ENCODE measurements at regions not wholly inside any gene's neighbourhood (a gene's known extent, or its start where the extent isn't known, plus 50 kb on each side); places are given as distances from the start of the nearest gene placed in this dataset.
A peak's percentile ranks its signal among the peaks of the same experiment; 100 is the strongest.

DNA sequence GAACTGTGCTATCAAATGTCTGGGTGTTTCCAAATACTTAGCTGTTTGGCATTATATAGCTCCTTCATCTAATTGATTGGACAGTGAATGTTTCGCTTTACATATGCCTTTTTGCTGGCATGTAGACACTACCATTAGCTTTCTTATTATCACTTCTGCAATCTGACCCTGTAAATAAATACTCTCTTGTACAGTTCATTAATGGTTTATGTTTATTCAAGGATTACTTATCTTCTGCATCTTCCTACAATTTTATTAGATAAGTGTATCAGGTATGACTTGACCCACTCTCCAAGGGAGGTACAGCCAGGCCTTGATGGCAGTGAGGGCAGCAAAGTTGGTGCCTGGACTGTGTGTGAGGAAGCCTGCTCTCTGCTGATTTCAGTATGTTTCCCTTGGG, 614.1 kb upstream of the SETBP1 start:
- no peak for DNase-seq (ENCODE audit: low spot score)

DNA sequence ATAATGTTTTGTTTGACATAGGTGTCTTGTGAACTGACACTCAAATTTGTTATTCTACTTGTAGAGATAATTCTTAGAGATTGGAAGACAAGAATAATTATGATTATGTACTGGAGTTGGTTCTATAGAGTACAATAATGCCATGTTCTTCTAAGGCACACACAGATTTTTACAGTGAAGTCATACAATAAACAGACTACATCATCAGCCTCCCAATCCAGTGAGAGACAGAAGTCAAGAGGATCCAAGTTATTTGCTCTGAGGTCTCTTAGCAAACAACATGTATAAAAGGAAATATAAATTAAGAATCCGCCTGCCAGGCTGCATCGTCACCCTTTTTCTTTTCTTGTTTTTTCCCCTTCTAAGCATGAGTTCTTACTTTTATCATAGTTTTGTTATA, 613.5 kb upstream of the SETBP1 start:
- no peak for DNase-seq (ENCODE audit: low spot score)

DNA sequence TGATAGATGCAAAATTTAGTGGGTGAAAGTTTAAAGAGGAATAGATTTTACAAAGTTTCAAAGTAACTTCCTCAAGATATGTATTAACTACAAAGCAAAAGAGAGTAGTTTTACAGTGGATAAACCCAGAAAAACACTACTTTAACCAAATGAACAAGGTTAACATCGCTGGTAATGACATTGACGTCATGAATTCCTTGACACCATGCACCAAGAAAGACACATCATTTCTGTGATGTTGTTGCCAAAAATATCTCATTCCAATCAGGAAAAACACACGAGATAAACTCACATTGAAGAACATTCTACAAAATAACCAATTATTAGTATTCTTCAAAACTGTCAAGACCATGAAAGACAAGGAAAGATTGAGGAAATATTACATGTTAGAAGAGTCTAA, 605.6 kb upstream of the SETBP1 start:
- DNase-seq (ENCODE audit: low spot score), result no peak

DNA sequence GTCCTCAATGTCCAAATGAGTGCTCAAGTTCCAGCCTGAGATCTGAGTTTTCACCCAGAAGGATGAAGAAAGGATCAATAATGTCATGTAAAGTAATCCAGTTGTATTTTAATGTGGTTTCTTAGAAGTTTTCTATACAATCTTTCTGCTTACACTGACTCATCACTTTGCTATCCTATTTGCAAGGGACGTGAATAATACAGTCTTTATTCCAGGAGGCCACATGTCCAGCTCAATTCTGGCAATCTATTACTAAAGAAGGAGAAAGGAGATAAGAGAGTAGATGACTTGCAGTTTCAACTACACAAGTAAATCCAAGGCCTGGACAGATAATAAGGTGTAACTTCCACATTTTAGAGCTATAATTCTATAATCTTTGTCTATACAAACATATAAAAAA, 601.1 kb upstream of the SETBP1 start:
- no peak for DNase-seq (ENCODE audit: low spot score)

DNA sequence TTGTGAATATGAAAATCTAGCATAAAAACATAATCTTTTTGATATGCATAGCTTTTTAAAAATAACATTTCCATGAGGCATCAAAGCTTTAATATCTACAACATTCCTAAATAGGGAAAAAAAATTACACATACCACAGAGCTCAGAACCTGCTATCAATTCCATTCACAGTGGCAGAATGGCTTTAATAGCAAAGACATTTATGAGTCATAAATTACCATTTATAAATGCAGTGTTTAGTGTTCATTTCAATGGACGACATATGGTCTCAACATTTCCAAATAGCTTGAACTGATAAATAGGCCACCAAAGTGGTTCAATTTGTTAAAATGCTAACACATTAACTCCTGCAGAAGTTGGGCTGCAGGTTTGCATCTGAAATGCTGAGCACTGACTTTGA, 600.6 kb upstream of the SETBP1 start:
- no peak for DNase-seq (ENCODE audit: low spot score)

DNA sequence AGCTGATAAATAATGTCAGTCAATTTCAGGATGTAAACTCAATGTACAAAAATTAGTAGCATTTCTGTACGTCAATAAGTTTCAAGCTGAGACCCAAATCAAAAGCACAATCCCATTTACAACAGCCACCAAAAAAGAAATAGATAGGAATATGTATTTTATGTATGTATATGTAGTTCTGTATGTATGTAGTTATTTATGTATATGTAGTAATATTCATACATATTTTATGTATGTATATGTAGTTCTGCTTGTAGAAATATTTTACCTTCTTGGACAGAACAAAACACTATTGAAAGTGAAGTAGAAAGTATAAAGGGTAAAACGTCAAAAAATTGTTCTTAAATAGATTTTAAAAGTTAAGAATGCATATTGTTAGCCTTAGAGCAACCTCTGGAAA, 591.0 kb upstream of the SETBP1 start:
- DNase-seq (ENCODE audit: low spot score), result no peak

DNA sequence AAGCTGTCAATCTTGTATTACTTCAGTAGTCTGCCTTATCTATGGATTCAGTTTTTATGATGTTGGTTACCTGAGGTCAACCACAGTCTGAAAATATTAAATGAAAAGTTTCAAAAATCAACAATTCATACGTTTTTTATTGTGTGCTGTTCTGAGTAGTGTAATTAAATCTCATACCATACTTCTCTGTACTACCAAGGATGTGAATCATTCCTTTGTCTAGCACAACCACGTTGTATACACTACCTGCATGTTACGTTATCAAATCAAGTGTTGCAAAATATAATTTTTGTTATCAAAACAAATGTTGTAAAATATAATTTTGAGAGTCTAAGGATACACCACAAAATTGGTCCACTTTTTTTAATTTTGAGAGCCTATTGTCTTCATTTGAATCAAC, 590.2 kb upstream of the SETBP1 start:
- DNase-seq (ENCODE audit: low spot score), result no peak

DNA sequence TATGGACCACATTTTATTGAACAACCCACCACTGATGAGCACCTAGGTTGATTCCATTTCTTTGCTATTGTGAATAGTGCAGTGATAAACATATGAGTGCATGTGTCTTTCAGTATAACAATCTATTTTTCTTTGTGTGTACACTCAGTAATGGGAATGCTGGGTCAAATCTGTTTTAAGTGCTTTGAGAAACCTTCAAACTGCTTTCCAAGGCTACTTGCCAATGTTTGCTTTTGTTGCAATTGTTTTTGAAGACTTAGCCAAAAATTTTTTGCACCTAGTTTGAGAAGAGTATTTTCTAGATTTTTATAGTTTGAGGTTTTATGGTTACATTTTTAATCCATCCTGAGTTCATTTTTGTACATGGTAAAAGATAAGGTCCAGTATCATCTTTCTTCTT, 587.4 kb upstream of the SETBP1 start:
- DNase-seq (ENCODE audit: low spot score), result no peak

DNA sequence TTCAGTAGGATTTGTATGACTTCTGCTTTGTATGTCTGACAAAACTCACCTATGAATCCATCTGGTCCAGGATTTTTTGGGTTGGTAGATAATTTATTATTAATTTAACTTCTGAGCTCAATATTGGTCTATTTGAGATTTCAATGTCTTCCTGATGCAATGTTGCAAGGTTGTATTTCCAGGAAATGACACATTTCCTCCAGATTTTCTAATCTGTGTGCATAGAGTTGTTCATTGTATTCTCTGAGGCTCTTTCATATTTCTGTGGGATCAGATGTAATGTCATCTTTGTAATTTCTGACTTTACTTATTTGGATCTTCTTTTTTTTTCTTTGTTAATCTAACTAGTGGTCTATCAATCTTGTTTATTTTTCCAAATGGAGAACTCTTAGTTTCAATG, 584.7 kb upstream of the SETBP1 start:
- DNase-seq (ENCODE audit: low spot score), result no peak

DNA sequence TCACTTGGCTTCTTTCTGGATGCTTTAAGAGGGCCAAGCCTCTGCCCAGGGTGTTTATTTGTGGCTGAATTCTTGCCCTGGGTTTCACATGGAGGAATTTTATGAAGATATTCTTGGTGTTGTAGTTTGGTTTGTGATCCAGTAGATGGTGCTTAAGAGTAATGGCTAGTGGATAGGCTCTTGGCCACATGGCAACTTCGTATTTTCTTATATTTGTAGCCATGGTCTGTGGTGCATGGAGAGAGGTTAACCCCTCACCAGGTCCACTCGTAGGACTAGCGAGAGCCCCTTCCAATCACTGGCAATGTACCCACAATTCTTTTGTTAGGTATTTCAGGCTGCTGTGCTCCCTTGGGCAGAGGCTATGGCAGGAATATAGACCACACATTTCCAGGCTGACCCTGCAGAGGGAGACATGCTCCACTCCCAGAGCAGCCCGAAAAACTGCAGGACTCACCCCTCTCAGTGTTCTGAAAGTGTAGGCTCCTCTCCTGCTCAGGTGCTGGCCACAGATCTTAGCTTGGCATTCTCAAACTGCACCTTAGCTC, 582.1 kb upstream of the SETBP1 start:
- DNase-seq (ENCODE audit: low spot score), result peak; percentile 23

DNA sequence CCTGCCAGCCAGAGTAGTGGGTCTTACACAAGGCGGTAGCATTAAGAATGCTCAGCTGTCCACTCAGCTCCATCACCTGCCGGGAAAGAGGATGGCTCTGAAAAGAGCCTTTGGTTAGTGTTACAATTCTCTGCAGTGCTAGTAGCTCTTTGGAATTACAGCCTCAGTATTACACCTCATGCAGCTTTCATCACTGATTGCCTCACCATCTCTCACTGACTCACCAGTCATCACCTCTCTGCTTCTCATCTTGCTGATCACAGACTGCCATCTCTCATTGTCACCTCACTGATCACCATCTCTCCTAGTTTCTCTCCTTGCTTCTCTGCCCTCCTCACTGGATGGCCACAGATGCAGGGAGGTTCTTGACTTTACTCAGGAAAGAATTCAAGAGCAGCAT, 573.5 kb upstream of the SETBP1 start:
- DNase-seq (ENCODE audit: low spot score), result no peak

DNA sequence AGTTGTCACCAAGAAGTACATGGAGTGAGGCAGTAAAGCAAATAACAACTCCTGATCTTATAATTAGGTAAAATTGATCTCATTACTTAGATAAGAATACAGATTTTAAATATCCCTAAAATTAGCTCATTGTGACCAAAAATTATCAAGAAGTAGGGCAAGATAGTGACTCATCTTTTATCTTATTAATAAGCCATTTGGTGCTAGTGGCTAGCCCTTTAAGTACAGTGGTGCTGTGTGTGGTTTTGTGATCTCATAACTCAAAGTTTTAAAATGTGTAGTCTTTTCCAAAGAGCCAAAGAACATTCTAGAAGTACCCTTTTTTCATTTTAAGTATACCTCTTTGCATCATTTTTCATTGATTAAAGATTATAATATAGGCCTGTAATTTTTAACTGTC, 569.4 kb upstream of the SETBP1 start:
- DNase-seq (ENCODE audit: low spot score), result no peak

DNA sequence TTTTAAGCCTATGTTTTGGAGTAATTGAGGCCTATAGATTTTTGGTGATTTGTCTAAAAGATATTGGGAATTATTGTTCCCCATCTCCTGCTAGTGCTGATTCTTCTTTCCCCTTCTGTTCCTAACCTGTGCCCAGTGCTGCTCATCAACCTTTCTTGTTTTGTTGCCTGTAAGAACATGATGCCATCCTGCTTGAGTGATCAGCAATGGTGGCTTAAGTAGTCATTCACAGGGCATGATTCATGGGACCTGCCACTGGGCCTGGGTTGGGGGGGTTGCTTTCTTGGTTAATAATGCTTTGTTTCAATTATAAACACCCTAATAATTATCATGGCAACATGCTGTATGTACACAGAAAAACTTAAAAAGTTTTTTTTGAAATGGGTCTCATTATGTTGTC, 562.9 kb upstream of the SETBP1 start:
- no peak for DNase-seq (ENCODE audit: low spot score)

DNA sequence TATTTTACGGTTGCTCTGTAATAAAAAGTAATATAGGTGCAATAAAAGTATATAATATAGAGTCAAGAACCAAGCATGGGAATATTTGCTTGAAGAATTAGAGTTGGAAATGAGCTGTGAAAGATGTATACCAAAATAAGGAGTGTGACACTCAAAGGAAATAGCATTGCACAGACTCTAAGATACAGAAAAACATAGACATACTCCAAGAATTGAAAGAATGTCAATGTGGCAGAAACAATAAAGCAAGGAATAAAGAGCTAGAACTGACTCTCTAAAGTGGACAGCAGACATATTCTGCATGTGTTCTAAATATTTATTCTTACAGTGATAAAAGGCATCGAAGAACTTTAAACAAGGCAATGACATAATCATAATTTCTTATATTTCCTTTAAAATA, 561.1 kb upstream of the SETBP1 start:
- DNase-seq (ENCODE audit: low spot score), result peak; percentile 5

DNA sequence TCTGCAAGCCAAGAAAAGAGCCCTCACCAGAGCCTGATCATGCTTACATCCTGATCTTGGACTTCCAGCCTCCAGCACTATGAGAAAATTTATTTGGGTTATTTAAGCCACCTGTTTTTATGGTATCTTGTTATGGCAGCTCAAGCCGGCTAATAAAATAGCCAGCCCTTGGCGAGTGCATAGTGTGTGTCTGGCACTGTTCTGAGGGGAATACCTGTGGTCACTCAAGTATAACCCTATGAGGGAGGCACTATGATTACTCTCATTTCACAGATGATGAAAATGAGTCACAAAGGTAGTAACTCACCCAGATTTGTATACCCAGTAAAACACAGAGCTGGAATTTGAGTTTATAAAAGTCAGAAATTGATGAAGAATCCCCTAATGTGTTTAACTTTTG, 556.9 kb upstream of the SETBP1 start:
- no peak for DNase-seq (ENCODE audit: low spot score)

DNA sequence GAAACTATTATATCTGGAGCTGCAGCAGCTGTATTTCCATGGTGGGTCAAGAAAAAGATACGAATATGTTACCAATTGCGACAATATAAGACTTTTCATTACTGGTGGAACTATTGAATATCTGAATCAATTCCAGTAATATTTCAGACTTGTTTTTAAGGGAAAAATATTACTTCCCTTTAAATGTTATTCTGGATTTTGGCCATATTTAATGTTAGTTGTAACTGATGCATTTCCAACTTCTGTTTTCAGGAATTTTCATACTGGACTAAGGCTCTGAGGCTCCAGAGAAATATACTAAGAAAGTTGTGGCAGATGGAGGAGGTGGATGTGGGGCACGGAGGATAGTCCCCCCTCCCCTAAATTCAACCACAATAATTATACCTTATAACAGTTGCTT, 555.2 kb upstream of the SETBP1 start:
- DNase-seq (ENCODE audit: low spot score), result no peak

DNA sequence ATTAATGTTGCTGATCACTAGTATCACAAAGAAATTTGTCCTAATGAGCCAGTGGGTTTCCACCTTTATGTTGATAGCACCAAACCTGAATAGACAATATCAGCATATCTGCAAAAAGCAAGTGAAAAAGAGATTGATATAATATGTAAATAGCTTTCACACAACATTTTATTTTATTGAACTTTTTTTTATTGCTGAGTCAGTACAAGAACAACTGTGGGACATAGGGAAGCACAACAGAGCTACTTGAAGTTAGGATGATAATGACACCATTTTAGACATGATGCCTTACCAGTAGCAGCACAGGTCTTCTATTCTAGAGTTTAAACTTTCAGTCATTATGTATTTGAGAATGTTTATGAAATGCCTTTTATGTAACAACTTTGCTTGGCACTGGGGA, 554.1 kb upstream of the SETBP1 start:
- no peak for DNase-seq (ENCODE audit: low spot score)

DNA sequence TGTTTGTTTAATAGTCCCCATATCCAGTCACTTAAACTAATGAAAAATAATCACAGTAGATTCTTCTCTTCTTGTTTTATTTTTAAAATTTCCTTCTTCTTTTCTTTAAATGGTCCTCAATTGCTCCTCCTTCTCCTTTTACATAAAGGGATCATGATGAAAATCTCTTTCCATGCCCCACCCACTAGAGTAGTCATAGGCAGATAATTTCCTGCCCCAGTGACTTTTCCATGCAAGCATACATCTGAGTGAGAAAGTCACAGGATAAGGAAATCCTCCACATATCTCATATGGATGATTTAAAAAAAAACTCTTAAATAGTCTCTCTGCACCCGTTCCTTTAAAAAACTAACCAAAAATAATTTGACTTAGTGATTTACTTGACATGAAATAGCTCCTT, 552.3 kb upstream of the SETBP1 start:
- peak; percentile 12 for DNase-seq (ENCODE audit: low spot score)

DNA sequence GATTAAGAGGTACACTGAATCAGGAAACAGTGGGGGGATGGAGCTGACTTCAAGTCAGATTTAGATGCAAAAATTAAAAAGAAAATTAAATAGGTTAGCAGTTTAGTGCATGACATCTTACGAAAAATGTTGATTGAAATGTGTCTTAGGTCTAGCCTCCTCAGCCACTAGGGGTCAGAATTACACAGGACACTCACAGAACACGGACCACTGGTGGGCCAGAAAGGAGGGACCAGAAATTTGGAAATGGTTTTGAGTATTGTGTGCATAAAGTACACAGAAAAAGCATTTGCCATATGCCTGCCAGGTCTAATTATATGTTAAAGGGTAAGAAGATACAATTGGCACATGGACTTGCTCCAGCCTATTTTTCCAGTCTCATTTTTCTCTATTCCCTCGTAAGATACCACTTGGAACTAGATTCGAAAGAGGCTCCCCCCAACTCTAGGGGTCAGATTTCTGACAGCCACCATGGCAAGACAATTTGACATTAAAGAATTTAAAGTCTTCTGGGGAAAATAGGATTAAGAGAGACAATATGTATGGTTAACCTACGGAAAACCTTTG, 550.2 kb upstream of the SETBP1 start:
- peak; percentile 20 for DNase-seq (ENCODE audit: low spot score)

DNA sequence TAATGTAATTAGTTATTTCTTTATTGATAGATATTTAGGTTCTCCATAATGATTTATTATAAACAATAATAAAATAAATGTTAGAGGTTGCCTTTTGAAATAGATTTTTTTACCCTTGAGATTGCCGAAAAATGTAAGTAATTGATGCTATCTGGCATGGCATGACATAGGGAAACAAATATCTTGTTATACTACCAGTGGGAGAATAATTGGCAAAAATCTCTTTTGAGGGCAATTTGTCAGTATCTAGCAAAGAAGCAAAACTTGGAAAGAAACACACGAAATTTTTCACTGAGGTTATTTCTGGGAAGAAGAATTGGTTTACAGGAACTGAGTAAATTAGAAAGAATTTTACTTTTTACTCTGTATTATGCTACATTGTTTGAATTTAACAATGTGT, 547.2 kb upstream of the SETBP1 start:
- DNase-seq (ENCODE audit: low spot score), result no peak

DNA sequence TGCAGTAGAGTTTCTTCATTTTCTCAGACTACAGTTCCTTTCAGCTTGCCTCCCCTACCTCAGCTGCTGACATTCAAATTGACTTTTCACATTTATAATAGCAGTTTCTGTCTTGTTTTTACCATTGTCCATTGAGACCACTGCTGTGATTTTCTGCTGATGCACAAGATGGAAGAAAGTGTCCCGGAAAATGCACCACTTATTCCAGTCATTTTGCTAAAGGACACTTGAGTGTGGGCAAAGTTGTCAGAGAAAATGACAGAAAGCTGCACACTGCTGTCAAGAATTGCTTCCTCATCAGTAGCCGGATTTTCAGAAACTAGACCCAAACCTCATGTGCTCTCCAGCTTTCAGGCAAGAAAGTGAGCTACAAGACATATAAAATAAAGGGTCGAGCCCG, 546.2 kb upstream of the SETBP1 start:
- DNase-seq (ENCODE audit: low spot score), result no peak

DNA sequence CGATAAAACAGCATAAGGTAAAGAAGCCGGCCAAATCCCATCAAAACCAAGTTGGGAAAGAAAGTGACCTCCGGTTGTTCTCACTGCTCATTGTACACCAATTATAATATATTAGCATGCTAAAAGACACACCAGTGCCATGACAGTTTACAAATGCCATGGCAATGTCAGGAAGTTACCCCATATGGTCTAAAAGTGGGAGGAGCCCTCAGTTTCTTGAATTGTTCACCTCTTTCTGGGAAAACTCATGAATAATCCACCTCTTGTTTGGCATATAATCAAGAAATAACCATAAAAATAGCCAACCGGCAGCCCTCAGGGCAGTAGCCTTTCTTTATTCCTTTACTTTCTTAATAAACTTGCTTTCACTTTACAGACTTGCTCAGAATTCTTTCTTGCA, 544.9 kb upstream of the SETBP1 start:
- no peak for DNase-seq (ENCODE audit: low spot score)

DNA sequence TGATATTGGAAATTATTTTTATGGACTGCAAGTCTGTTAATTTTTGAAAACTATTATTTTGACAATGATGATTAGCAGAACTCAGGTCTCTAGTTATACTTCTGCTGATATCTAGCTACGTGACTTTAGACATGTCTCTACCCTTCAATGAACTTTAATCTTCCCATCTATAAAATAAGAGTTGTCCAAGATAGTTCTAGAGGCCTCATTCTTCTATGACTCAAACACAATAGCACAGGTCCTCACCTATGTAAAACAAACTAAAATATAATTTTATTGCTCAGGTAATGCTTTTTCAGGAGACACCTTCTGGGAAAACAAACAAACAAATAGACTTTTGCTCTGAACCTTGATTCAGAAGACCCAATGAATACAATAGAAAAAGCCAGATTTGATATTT, 544.4 kb upstream of the SETBP1 start:
- DNase-seq (ENCODE audit: low spot score), result no peak

DNA sequence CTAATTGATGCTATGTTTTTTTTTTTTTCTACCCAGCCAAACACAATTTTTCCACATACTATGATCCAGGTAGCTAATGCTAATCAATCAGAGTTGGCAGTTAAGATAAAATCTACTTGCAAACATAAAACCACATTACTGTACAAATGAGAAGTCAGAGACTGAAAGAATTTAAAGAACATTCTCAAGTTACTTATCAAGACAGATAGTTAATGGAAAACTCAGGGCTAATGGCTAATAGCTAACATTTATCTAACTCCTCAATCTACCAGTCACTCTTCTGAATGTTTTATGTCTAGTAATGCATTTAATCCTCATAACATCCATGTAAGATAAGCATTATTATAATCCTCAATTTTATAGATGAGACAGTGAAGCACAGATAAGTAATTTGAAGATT, 537.6 kb upstream of the SETBP1 start:
- no peak for DNase-seq (ENCODE audit: low spot score)

DNA sequence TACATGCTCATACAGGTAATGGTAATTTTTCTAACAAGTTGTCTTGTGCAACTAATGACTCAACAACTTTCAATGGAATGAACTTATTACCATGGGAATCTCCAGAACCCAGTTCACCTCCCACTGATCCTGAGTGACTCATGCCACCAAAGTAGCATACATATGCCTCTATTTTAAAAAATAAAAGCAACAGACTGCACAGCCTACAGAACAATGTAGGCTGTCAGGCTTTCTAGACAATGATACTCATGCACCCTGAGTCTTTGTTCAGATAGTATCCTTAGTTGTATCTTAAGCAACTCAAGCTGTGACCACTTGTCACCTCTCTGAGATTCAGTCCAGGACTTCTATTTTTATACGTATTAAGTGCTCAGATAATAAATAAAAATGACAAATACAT, 531.0 kb upstream of the SETBP1 start:
- peak; percentile 2 for DNase-seq (ENCODE audit: low spot score)

Measured in hepatic stellate cell (primary cell).